ENCODE measurements at regions not wholly inside any gene's neighbourhood (a gene's known extent, or its start where the extent isn't known, plus 50 kb on each side); places are given as distances from the start of the nearest gene placed in this dataset.

- no peak overlapping the region for H3K27ac ChIP-seq
- H3K4me1 ChIP-seq (replicated peaks), result peaks cover 12% of the 10 kb centered on the region
- no peak overlapping the region for H3K4me3 ChIP-seq
- no peaks in the 10 kb centered on the region for H3K36me3 ChIP-seq
- DNase-seq (ENCODE audit: low read depth in 1 of 2, low spot score in 2 of 2), result no peak
- H3K9me3 ChIP-seq (replicated peaks), result no peaks in the 10 kb centered on the region
- H3K27me3 ChIP-seq (replicated peaks), result no peaks in the 10 kb centered on the region
Measured at GRCh38 chr1:55574691-55575225, 359.6 kb upstream of the USP24 start.

- no peaks in the 10 kb centered on the region for H3K27me3 ChIP-seq (replicated peaks)
- peak in 1 of 2 experiments; percentile 54 for DNase-seq (ENCODE audit: low read depth in 1 of 2, low spot score in 2 of 2)
- peak overlapping the region; percentile 56; the same call in 1 of the 2 replicates for H3K27ac ChIP-seq
- H3K9me3 ChIP-seq (replicated peaks), result no peaks in the 10 kb centered on the region
- peaks cover 12% of the 10 kb centered on the region for H3K4me1 ChIP-seq (replicated peaks)
- H3K36me3 ChIP-seq, result no peaks in the 10 kb centered on the region
- H3K4me3 ChIP-seq, result no peak overlapping the region
Measured at GRCh38 chr1:55572878-55573734, 357.9 kb upstream of the USP24 start.

GRCh38 chr1:55571767-55572166, 356.6 kb upstream of the USP24 start:
- DNase-seq (ENCODE audit: low read depth in 1 of 2, low spot score in 2 of 2), result no peak
- H3K4me3 ChIP-seq, result no peak overlapping the region
- H3K4me1 ChIP-seq (replicated peaks), result peaks cover 12% of the 10 kb centered on the region
- H3K27me3 ChIP-seq (replicated peaks), result no peaks in the 10 kb centered on the region
- no peaks in the 10 kb centered on the region for H3K9me3 ChIP-seq (replicated peaks)
- H3K27ac ChIP-seq, result no peak overlapping the region
- H3K36me3 ChIP-seq, result no peaks in the 10 kb centered on the region

- H3K27me3 ChIP-seq (replicated peaks), result no peaks in the 10 kb centered on the region
- no peak overlapping the region for H3K27ac ChIP-seq
- H3K4me3 ChIP-seq, result no peak overlapping the region
- DNase-seq (ENCODE audit: low read depth in 1 of 2, low spot score in 2 of 2), result no peak
- no peaks in the 10 kb centered on the region for H3K9me3 ChIP-seq (replicated peaks)
- H3K36me3 ChIP-seq, result no peaks in the 10 kb centered on the region
- H3K4me1 ChIP-seq (replicated peaks), result peaks cover 12% of the 10 kb centered on the region
Measured at GRCh38 chr1:55569417-55569816, 354.3 kb upstream of the USP24 start.

GRCh38 chr1:55568732-55569131, 353.6 kb upstream of the USP24 start:
- DNase-seq (ENCODE audit: low read depth in 1 of 2, low spot score in 2 of 2), result no peak
- peaks cover 12% of the 10 kb centered on the region for H3K4me1 ChIP-seq (replicated peaks)
- no peaks in the 10 kb centered on the region for H3K9me3 ChIP-seq (replicated peaks)
- no peaks in the 10 kb centered on the region for H3K36me3 ChIP-seq
- no peaks in the 10 kb centered on the region for H3K27me3 ChIP-seq (replicated peaks)
- H3K4me3 ChIP-seq, result no peak overlapping the region
- H3K27ac ChIP-seq, result no peak overlapping the region

GRCh38 chr1:55560266-55560665, 345.1 kb upstream of the USP24 start:
- Histone ChIP-seq H3K27me3 (replicated peaks) (no peaks in the 10 kb centered on the region), H3K9me3 (replicated peaks) (no peaks in the 10 kb centered on the region), H3K36me3 (no peaks in the 10 kb centered on the region), H3K4me3 (no peak overlapping the region), H3K4me1 (replicated peaks) (no peaks in the 10 kb centered on the region), H3K27ac (no peak overlapping the region)
- DNase-seq (ENCODE audit: low read depth in 1 of 2, low spot score in 2 of 2), result no peak

GRCh38 chr1:55559842-55560241, 344.7 kb upstream of the USP24 start:
- Histone ChIP-seq H3K27ac (no peak overlapping the region), H3K9me3 (replicated peaks) (no peaks in the 10 kb centered on the region), H3K27me3 (replicated peaks) (no peaks in the 10 kb centered on the region), H3K4me1 (replicated peaks) (no peaks in the 10 kb centered on the region), H3K36me3 (no peaks in the 10 kb centered on the region), H3K4me3 (no peak overlapping the region)
- DNase-seq (ENCODE audit: low read depth in 1 of 2, low spot score in 2 of 2), result no peak

- H3K4me1 ChIP-seq (replicated peaks), result no peaks in the 10 kb centered on the region
- DNase-seq (ENCODE audit: low read depth in 1 of 2, low spot score in 2 of 2), result no peak
- no peak overlapping the region for H3K4me3 ChIP-seq
- H3K27me3 ChIP-seq (replicated peaks), result no peaks in the 10 kb centered on the region
- no peak overlapping the region for H3K27ac ChIP-seq
- H3K9me3 ChIP-seq (replicated peaks), result no peaks in the 10 kb centered on the region
- no peaks in the 10 kb centered on the region for H3K36me3 ChIP-seq
Measured at GRCh38 chr1:55559161-55559611, 344.0 kb upstream of the USP24 start.

GRCh38 chr1:55558515-55558914, 343.4 kb upstream of the USP24 start:
- no peak for DNase-seq (ENCODE audit: low read depth in 1 of 2, low spot score in 2 of 2)
- no peaks in the 10 kb centered on the region for H3K36me3 ChIP-seq
- no peaks in the 10 kb centered on the region for H3K27me3 ChIP-seq (replicated peaks)
- H3K27ac ChIP-seq, result no peak overlapping the region
- no peaks in the 10 kb centered on the region for H3K9me3 ChIP-seq (replicated peaks)
- H3K4me3 ChIP-seq, result no peak overlapping the region
- no peaks in the 10 kb centered on the region for H3K4me1 ChIP-seq (replicated peaks)

GRCh38 chr1:55555956-55556725, 341.0 kb upstream of the USP24 start:
- DNase-seq (ENCODE audit: low read depth in 1 of 2, low spot score in 2 of 2), result no peak

GRCh38 chr1:55554611-55555010, 339.4 kb upstream of the USP24 start:
- Histone ChIP-seq H3K4me1 (replicated peaks) (no peaks in the 10 kb centered on the region), H3K27ac (no peak overlapping the region), H3K9me3 (replicated peaks) (no peaks in the 10 kb centered on the region), H3K4me3 (no peak overlapping the region), H3K27me3 (replicated peaks) (no peaks in the 10 kb centered on the region), H3K36me3 (no peaks in the 10 kb centered on the region)
- no peak for DNase-seq (ENCODE audit: low read depth in 1 of 2, low spot score in 2 of 2)

More at GRCh38 chr1:55555956-55556725, 341.0 kb upstream of the USP24 start:
- no peaks in the 10 kb centered on the region for H3K36me3 ChIP-seq
- no peak overlapping the region for H3K27ac ChIP-seq
- no peaks in the 10 kb centered on the region for H3K27me3 ChIP-seq (replicated peaks)
- H3K9me3 ChIP-seq (replicated peaks), result no peaks in the 10 kb centered on the region
- H3K4me1 ChIP-seq (replicated peaks), result no peaks in the 10 kb centered on the region
- no peak overlapping the region for H3K4me3 ChIP-seq

GRCh38 chr1:55552636-55553035, 337.5 kb upstream of the USP24 start:
- H3K4me1 ChIP-seq (replicated peaks), result no peaks in the 10 kb centered on the region
- no peaks in the 10 kb centered on the region for H3K27me3 ChIP-seq (replicated peaks)
- H3K27ac ChIP-seq, result no peak overlapping the region
- H3K4me3 ChIP-seq, result no peak overlapping the region
- no peaks in the 10 kb centered on the region for H3K9me3 ChIP-seq (replicated peaks)
- DNase-seq (ENCODE audit: low read depth in 1 of 2, low spot score in 2 of 2), result no peak
- H3K36me3 ChIP-seq, result no peaks in the 10 kb centered on the region

GRCh38 chr1:55547405-55547804, 332.2 kb upstream of the USP24 start:
- Histone ChIP-seq H3K27ac (no peak overlapping the region), H3K4me1 (replicated peaks) (no peaks in the 10 kb centered on the region), H3K4me3 (no peak overlapping the region), H3K36me3 (no peaks in the 10 kb centered on the region), H3K27me3 (replicated peaks) (no peaks in the 10 kb centered on the region), H3K9me3 (replicated peaks) (no peaks in the 10 kb centered on the region)
- DNase-seq (ENCODE audit: low read depth in 1 of 2, low spot score in 2 of 2), result no peak

GRCh38 chr1:55546553-55546952, 331.4 kb upstream of the USP24 start:
- Histone ChIP-seq H3K4me3 (no peak overlapping the region), H3K27me3 (replicated peaks) (no peaks in the 10 kb centered on the region), H3K27ac (no peak overlapping the region), H3K9me3 (replicated peaks) (no peaks in the 10 kb centered on the region), H3K4me1 (replicated peaks) (no peaks in the 10 kb centered on the region), H3K36me3 (no peaks in the 10 kb centered on the region)
- no peak for DNase-seq (ENCODE audit: low read depth in 1 of 2, low spot score in 2 of 2)

Measured in SJSA1 (cell line).